ENCODE measurements at regions not wholly inside any gene's neighbourhood (a gene's known extent, or its start where the extent isn't known, plus 50 kb on each side); places are given as distances from the start of the nearest gene placed in this dataset.

DNA sequence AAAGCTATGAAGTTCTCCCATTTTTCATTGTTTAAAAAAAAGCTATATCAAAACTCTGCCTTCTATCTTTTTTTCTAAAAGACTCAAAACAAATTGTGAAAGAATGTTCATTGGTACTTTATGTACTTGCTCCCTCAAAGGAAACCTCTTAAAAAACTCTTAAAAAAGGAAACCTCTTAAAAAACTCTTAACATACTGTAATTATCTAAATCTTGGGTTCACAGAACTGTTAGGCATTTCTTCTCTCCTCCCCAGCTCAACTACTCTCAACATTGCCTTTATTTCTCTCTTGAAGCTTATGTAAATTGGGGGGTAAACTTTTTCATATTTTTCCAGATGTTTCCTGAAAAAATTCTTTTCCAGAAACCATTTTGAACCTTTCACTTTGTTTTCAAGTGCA lies 330.5 kb upstream of the SLC39A10 start:
- no peaks in the 10 kb centered on the region for H3K9me2 ChIP-seq
- H3K4me3 ChIP-seq (ENCODE audit: low read depth in 2 of 2, low read length in 1 of 2) = no peak overlapping the region
- H3K4me2 ChIP-seq = no peak overlapping the region
- no peaks in the 10 kb centered on the region for H3K36me3 ChIP-seq (replicated peaks in 1 of 2; ENCODE audit: control insufficient read depth in 1 of 2, insufficient read depth in 2 of 2, low read length in 1 of 2)
- no peaks in the 10 kb centered on the region for H3K79me2 ChIP-seq (ENCODE audit: insufficient read depth)
- TF ChIP-seq TEAD4 (IDR thresholded peaks at IDR 0.05; ENCODE audit: borderline replicate concordance, insufficient read depth) (no peak), GATA2 (CRISPR knock-in tag; IDR thresholded peaks at IDR 0.05) (no peak), CHD2 (IDR thresholded peaks at IDR 0.05; ENCODE audit: low read length, partially characterized antibody) (no peak), JUND (IDR thresholded peaks at IDR 0.05) (no peak), ELF1 (IDR thresholded peaks at IDR 0.05) (no peak), SIN3A (IDR thresholded peaks at IDR 0.05; ENCODE audit: borderline replicate concordance, low read depth, low read length) (no peak), YY1 (IDR thresholded peaks at IDR 0.05; ENCODE audit: low read depth) (no peak), TAF1 (IDR thresholded peaks at IDR 0.05; ENCODE audit: borderline replicate concordance, low read depth, low read length) (no peak)
- TF ChIP-seq, protein P1, sequence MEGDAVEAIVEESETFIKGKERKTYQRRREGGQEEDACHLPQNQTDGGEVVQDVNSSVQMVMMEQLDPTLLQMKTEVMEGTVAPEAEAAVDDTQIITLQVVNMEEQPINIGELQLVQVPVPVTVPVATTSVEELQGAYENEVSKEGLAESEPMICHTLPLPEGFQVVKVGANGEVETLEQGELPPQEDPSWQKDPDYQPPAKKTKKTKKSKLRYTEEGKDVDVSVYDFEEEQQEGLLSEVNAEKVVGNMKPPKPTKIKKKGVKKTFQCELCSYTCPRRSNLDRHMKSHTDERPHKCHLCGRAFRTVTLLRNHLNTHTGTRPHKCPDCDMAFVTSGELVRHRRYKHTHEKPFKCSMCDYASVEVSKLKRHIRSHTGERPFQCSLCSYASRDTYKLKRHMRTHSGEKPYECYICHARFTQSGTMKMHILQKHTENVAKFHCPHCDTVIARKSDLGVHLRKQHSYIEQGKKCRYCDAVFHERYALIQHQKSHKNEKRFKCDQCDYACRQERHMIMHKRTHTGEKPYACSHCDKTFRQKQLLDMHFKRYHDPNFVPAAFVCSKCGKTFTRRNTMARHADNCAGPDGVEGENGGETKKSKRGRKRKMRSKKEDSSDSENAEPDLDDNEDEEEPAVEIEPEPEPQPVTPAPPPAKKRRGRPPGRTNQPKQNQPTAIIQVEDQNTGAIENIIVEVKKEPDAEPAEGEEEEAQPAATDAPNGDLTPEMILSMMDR (IDR thresholded peaks at IDR 0.05) = no peak
- TF ChIP-seq, protein P2, sequence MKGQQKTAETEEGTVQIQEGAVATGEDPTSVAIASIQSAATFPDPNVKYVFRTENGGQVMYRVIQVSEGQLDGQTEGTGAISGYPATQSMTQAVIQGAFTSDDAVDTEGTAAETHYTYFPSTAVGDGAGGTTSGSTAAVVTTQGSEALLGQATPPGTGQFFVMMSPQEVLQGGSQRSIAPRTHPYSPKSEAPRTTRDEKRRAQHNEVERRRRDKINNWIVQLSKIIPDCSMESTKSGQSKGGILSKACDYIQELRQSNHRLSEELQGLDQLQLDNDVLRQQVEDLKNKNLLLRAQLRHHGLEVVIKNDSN (IDR thresholded peaks at IDR 0.05; ENCODE audit: borderline replicate concordance, low read depth) = no peak
- H3K4me1 ChIP-seq (ENCODE audit: control insufficient read depth in 1 of 2, insufficient read depth in 2 of 2, low read depth in 1 of 2, low read length in 1 of 2) = peaks cover 0 to 12% of the 10 kb centered on the region in 2 experiments; a peak in 2 of 4 replicates
- POLR2A ChIA-PET = no interaction called here
- no peak overlapping the region for H3K27ac ChIP-seq (ENCODE audit: low read depth in 2 of 2, low read length in 1 of 2)
- H3K9ac ChIP-seq = no peak overlapping the region
- H3K27me3 ChIP-seq (ENCODE audit: insufficient read depth) = no peaks in the 10 kb centered on the region
- no peaks in the 10 kb centered on the region for H3K9me3 ChIP-seq
- DNase-seq = no peak
- peaks cover 4% of the 10 kb centered on the region for H3F3A ChIP-seq (replicated peaks; ENCODE audit: insufficient read depth)
- H4K20me1 ChIP-seq (ENCODE audit: insufficient read depth) = no peaks in the 10 kb centered on the region
- H2AFZ ChIP-seq (ENCODE audit: low read depth) = no peak overlapping the region
- CTCF ChIA-PET = interaction anchor here (1.0 to 1.7 kb wide), 2 partner anchors 9 to 168 kb away, joined by 3 to 7 read pairs; no protein-coding TSS in a partner anchor

DNA sequence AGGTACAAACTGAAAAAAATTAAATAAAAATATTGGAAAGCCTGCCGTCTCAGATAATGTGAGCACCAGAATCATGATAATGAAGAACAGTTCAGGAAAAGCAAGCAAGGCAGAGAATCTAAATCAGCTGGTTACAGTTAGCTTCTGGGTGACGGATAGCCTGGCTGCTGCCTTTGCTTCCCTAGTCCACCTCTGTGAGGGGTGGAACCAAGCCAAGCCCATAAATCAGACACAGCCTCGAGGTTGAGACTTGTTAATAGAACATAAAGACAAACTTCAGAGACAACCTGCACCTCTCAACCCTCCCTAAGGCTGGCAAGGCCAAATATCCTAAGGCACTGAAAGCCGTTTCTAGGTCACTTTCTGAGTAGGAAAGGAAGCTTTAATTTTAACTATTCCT lies 334.7 kb upstream of the SLC39A10 start:
- POLR2A ChIA-PET = interaction anchor here (1.1 kb wide), 1 partner anchor 334 kb away, joined by 3 read pairs; no protein-coding TSS in a partner anchor
- 10% methylated on average over 4 of the region's 4 CpGs for WGBS (ENCODE audit: low lambda C conversion rate)

More for the DNA sequence above, 334.7 kb upstream of the SLC39A10 start:
- H3K4me1 ChIP-seq (ENCODE audit: control insufficient read depth in 1 of 2, insufficient read depth in 2 of 2, low read depth in 1 of 2, low read length in 1 of 2) = peaks cover 0 to 20% of the 10 kb centered on the region in 2 experiments; a peak in 2 of 4 replicates
- H3K4me2 ChIP-seq = no peak overlapping the region
- CTCF ChIA-PET = interaction anchor here (0.7 to 2.1 kb wide), 5 partner anchors 12 to 1632 kb away, joined by 3 to 16 read pairs (median 3); no protein-coding TSS in a partner anchor
- H3K4me3 ChIP-seq (ENCODE audit: low read depth in 2 of 2, low read length in 1 of 2) = no peak overlapping the region
- H3F3A ChIP-seq (replicated peaks; ENCODE audit: insufficient read depth) = peaks cover 4% of the 10 kb centered on the region
- H2AFZ ChIP-seq (ENCODE audit: low read depth) = no peak overlapping the region
- no peaks in the 10 kb centered on the region for H3K79me2 ChIP-seq (ENCODE audit: insufficient read depth)
- H3K9me3 ChIP-seq = no peaks in the 10 kb centered on the region
- peak overlapping the region in 1 of 2 experiments; percentile 95; a peak in 2 of 4 replicates for H3K27ac ChIP-seq (ENCODE audit: low read depth in 2 of 2, low read length in 1 of 2)
- peak; percentile 48 for DNase-seq
- no peaks in the 10 kb centered on the region for H3K9me2 ChIP-seq
- H4K20me1 ChIP-seq (ENCODE audit: insufficient read depth) = no peaks in the 10 kb centered on the region
- TF ChIP-seq, protein P3, sequence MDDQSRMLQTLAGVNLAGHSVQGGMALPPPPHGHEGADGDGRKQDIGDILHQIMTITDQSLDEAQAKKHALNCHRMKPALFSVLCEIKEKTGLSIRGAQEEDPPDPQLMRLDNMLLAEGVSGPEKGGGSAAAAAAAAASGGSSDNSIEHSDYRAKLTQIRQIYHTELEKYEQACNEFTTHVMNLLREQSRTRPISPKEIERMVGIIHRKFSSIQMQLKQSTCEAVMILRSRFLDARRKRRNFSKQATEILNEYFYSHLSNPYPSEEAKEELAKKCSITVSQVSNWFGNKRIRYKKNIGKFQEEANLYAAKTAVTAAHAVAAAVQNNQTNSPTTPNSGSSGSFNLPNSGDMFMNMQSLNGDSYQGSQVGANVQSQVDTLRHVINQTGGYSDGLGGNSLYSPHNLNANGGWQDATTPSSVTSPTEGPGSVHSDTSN (IDR thresholded peaks at IDR 0.05) = peak; percentile 93
- peak; percentile 85 for TF ChIP-seq NFIC (IDR thresholded peaks at IDR 0.05; ENCODE audit: borderline replicate concordance)
- peak; percentile 57 for TF ChIP-seq CHD2 (IDR thresholded peaks at IDR 0.05; ENCODE audit: low read length, partially characterized antibody)
- TF ChIP-seq POLR2AphosphoS5 (IDR thresholded peaks at IDR 0.05; ENCODE audit: low read depth, low read length) = no peak
- peak; percentile 61 to 85; a peak in 3 of 4 replicates for TF ChIP-seq EP300 (IDR thresholded peaks at IDR 0.05; ENCODE audit: borderline replicate concordance in 1 of 2, low read depth in 1 of 2, low read length in 1 of 2)
- TF ChIP-seq, protein P1 (IDR thresholded peaks at IDR 0.05) = no peak
- 0 out of 2 replicates have a peak, but pooled peaks have one; percentile 44 for TF ChIP-seq FOXJ3 (CRISPR knock-in tag; IDR thresholded peaks at IDR 0.05)
- TF ChIP-seq TCF12 (IDR thresholded peaks at IDR 0.05) = peak; percentile 83
- peak; percentile 88 for TF ChIP-seq RCOR1 (IDR thresholded peaks at IDR 0.05; ENCODE audit: low read length)
- TF ChIP-seq GATA2 (CRISPR knock-in tag; IDR thresholded peaks at IDR 0.05) = peak; percentile 58
- TF ChIP-seq RAD21 (IDR thresholded peaks at IDR 0.05; ENCODE audit: low read length) = peak; percentile 44
- TF ChIP-seq, protein P4, sequence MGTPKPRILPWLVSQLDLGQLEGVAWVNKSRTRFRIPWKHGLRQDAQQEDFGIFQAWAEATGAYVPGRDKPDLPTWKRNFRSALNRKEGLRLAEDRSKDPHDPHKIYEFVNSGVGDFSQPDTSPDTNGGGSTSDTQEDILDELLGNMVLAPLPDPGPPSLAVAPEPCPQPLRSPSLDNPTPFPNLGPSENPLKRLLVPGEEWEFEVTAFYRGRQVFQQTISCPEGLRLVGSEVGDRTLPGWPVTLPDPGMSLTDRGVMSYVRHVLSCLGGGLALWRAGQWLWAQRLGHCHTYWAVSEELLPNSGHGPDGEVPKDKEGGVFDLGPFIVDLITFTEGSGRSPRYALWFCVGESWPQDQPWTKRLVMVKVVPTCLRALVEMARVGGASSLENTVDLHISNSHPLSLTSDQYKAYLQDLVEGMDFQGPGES (IDR thresholded peaks at IDR 0.05; ENCODE audit: low read depth, low read length) = no peak
- TF ChIP-seq JUND (IDR thresholded peaks at IDR 0.05) = peak; percentile 29; the same call in 1 of the 2 replicates
- peak; percentile 43; the same call in 1 of the 2 replicates for TF ChIP-seq TEAD4 (IDR thresholded peaks at IDR 0.05; ENCODE audit: borderline replicate concordance, insufficient read depth)
- no peaks in the 10 kb centered on the region for H3K27me3 ChIP-seq (ENCODE audit: insufficient read depth)
- H3K36me3 ChIP-seq (replicated peaks in 1 of 2; ENCODE audit: control insufficient read depth in 1 of 2, insufficient read depth in 2 of 2, low read length in 1 of 2) = no peaks in the 10 kb centered on the region
- no peak overlapping the region for H3K9ac ChIP-seq
